NCI-H1694 treated with DMSO at 0.1 percent for 48 hours (cell line): ENCODE measurements at regions not wholly inside any gene's neighbourhood (a gene's known extent, or its start where the extent isn't known, plus 50 kb on each side); places are given as distances from the start of the nearest gene placed in this dataset.
"Not testable (repeated sequence)": the region's sequence is repeated elsewhere in the genome, so short reads cannot be mapped to it uniquely, and the experiment has no call there.

Source experiments
- DNase-seq: peaks from one replicate; lab custom pipeline; 2025; lab: John Stamatoyannopoulos, UW

- not testable (repeated sequence) for DNase-seq
Measured at GRCh38 chr4:74505355-74505978, 60.5 kb downstream of the AREG start.

GRCh38 chr4:74509363-74509762 is 64.4 kb downstream of the AREG start:
- DNase-seq = not testable (repeated sequence)

GRCh38 chr4:74516303-74516702 is 71.4 kb downstream of the AREG start:
- no peak for DNase-seq

- DNase-seq = no peak
Measured at GRCh38 chr4:74517996-74518395, 73.1 kb downstream of the AREG start.

GRCh38 chr4:74522251-74522991 is 77.5 kb downstream of the AREG start:
- DNase-seq = no peak

- no peak for DNase-seq
Measured at GRCh38 chr4:74523096-74523495, 78.2 kb downstream of the AREG start.

- no peak for DNase-seq
Measured at GRCh38 chr4:74524985-74525384, 80.0 kb downstream of the AREG start.

GRCh38 chr4:74527049-74527448 is 82.1 kb downstream of the AREG start:
- DNase-seq = no peak

GRCh38 chr4:74528178-74528577 is 83.2 kb downstream of the AREG start:
- DNase-seq = no peak

- no peak for DNase-seq
Measured at GRCh38 chr4:74529284-74530041, 84.5 kb downstream of the AREG start.

- DNase-seq = no peak
Measured at GRCh38 chr4:74531963-74532794, 87.2 kb downstream of the AREG start.

GRCh38 chr4:74534121-74534520 is 89.2 kb downstream of the AREG start:
- no peak for DNase-seq

- DNase-seq = no peak
Measured at GRCh38 chr4:74534936-74535335, 90.0 kb downstream of the AREG start.

- DNase-seq = no peak
Measured at GRCh38 chr4:74535512-74535911, 90.6 kb downstream of the AREG start.

GRCh38 chr4:74536557-74536956 is 91.6 kb downstream of the AREG start:
- no peak for DNase-seq

GRCh38 chr4:74537459-74537858 is 92.5 kb downstream of the AREG start:
- DNase-seq = no peak

- no peak for DNase-seq
Measured at GRCh38 chr4:74539044-74539790, 94.3 kb downstream of the AREG start.

GRCh38 chr4:74540193-74540592 is 95.3 kb downstream of the AREG start:
- DNase-seq = no peak

GRCh38 chr4:74541667-74542066 is 96.7 kb downstream of the AREG start:
- no peak for DNase-seq

GRCh38 chr4:74543231-74543781 is 98.4 kb downstream of the AREG start:
- no peak for DNase-seq

- no peak for DNase-seq
Measured at GRCh38 chr4:74543983-74544382, 99.0 kb downstream of the AREG start.
